Activated gamma-delta T cell treated with Interleukin-2 at 50 U/mL for 16 hours (primary cell): ENCODE measurements at regions not wholly inside any gene's neighbourhood (a gene's known extent, or its start where the extent isn't known, plus 50 kb on each side); places are given as distances from the start of the nearest gene placed in this dataset.

Source experiments
- DNase-seq: peaks from one replicate; pipeline ENCODE4 v3.0.0-alpha.2; 2020

DNA sequence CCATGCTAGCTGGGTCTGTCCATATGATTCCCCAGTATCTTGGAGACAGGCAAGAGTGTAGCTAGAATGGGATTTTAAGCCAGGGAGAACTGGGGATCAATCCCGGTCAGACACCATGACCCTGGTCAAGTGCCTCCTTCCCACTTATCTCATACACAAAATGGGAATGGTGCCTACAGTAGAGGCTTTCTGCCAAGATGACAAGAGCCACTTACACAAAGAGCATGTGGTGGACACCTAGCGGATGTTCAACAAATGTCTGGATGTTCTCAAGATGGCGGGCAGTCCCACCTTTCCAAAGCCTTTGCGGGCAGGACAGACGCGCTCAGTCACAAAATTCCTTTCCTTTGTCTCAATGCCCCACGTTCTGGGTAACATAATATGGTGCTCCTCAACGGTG, 57.3 kb downstream of the MAF start:
- no peak for DNase-seq

DNA sequence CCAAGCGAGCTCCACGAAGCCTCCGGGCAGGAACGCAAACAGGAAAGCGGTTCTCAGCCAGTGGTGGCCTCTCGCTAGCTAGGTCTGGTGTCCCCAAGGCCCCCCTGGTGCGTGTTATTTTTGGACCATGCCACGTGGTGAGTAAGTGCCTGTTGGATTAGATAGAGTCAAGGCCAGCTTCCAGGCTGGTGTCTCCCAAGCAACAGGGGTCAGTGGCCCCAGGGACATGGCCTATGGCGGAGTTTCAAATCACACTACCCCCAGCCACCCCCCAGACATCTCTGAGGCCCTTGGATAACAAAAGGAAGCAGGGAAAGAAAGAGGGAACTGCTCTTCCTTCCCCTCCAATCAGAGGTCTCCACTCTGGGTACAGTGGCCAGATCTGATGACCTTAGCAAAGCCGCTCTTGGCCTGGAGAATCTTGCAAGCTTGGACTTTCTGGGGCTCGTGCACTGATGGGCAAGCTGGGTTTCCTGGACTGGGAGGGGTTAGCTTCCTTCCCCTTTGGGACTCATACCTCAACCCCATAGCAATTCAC, 58.2 kb downstream of the MAF start:
- DNase-seq = no peak

- no peak for DNase-seq
Observed at GRCh38 chr16:79540825-79541595, 59.5 kb downstream of the MAF start.

- no peak for DNase-seq
Observed at GRCh38 chr16:79537584-79537983, 63.0 kb downstream of the MAF start.

- DNase-seq = no peak
Observed at GRCh38 chr16:79536958-79537357, 63.6 kb downstream of the MAF start.

GRCh38 chr16:79535130-79535529, 65.4 kb downstream of the MAF start:
- DNase-seq = no peak

- no peak for DNase-seq
Observed at GRCh38 chr16:79534143-79534542, 66.4 kb downstream of the MAF start.

DNA sequence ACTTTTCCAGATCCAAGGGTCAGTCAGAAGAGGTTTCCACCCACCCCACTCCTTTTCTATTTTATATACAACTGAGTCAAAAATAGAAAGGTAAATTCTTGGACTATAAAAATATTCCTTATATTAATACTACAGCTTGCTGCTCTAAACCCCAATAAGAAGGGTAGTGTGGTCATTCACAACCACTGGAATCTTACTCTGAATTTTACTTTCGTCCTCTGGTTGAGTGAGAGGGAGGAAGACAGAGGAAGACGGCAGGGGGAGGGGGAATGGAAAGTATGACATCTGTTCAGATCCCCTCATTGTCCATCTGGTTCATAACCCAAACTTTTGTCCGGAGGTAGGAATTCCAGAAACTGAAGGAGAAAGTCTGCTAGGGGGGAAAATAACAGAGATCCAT, 67.2 kb downstream of the MAF start:
- no peak for DNase-seq

- DNase-seq = no peak
Observed at GRCh38 chr16:79532785-79533184, 67.8 kb downstream of the MAF start.

DNA sequence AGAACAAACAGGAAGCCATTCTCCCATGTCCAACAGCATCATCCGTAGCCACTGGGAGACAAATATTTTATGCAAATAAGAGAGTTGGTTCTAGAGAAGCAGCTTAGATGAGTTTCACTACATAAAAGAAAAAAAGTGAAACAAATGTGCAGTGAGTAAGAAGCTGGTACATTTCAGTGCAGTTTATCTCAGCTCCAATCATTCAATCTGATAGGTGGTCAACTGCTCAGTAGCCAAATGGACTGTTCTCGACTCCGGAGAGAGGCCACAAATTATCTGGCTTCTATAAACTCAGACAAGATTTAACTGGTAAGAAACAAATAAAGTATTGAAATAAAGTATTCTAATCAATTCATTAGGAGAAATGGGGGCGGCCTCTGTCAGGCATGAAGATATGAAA, 68.3 kb downstream of the MAF start:
- DNase-seq = no peak

DNA sequence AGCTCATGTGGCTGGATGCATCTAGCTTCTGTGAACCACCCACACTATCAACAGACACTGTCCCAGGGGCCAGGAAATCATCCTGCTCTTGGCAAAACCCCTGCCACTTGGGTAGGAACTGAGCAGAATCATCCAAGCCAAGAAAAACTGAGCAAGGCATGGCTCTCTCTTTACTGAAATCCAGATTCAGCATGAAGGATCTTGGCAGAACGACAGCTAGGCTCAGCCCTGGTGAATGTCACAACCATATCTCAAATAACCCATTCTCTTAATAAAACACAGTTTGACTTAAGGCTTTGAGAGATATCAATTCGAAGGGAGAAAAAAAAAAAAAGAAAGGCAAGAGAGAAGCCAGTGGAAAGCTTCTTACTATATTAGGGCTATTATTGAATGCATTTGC, 72.2 kb downstream of the MAF start:
- no peak for DNase-seq

DNA sequence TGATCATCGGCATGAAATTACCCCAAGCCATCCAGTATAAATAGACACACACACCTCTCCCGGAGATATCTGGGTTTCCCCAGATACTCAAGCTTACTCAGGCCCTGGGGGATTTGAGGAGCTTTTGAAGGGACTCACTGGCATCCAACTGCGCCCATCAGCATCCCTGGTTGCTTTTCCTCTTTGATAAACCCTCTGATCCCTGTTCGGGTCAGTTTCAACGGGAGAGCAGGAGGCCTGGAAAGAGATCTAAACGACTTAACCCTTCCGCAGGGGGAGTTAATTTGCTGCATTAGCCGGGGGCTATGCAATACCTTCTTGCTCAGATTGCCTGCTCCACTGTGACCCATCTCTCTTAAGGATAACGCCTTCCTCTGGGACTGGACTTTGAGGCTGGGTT, 76.6 kb downstream of the MAF start:
- DNase-seq = no peak

GRCh38 chr16:79519448-79519847, 81.1 kb downstream of the MAF start:
- DNase-seq = no peak

GRCh38 chr16:79517156-79517555, 83.4 kb downstream of the MAF start:
- DNase-seq = no peak

DNA sequence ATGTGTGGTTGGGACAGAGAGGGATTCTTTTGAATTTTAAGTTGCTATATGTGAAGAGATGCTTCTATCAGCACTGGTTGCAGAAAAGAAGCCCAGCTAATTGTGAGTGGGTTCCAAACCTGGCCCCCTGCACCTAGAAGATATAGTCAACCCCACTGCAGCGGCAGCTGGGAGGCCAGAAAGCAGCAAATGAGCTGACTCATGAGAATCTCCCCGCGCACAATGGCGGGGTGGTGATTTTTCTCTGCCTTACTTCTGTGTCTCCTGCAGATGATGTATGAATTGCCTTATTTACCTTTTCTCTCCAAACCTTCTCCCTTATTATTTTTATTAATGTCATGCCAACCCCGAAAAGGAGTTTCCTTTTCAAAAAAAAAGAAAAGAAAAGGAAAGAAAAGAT, 89.7 kb downstream of the MAF start:
- no peak for DNase-seq

GRCh38 chr16:79509906-79510305, 90.6 kb downstream of the MAF start:
- no peak for DNase-seq

GRCh38 chr16:79509211-79509631, 91.3 kb downstream of the MAF start:
- no peak for DNase-seq

DNA sequence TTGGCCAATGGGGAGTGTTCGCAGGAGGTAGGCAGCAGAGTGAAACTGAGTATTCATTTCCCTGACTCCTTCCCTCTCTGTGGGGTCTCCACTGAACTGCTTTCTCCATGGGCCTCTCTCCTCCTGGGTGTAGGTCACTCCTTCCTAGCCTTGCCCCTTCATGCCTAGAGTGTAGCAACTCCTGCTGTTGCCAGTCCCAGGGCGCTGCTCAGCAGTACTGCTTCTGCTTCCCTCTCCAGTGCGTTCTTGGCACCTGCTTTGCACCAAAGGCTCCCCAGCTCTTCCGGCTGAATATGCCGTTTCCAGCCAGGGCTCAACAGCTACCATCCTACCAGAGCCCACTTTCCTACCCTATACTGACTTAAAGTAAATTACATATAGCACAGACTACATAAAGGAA, 92.2 kb downstream of the MAF start:
- DNase-seq = no peak

- DNase-seq = no peak
Observed at GRCh38 chr16:79505344-79505743, 95.2 kb downstream of the MAF start.

DNA sequence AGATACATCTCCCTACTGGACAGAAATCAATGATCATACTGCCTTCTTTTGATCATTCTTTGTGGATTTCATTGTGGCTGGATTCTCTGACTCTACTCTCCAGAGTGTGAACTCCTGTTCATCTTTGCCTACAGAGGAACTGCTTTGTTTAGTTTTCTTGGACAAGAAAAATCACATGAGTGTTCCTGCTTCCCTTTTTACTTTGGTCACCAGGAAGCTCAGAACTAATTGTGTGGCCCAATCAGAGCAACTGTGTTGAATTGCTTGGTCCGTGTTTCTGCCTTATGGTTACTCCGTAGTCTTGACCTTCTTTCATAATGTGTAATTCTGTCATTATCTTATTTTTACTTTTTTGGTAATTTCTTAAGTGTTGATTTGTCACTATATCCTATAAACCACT, 97.0 kb downstream of the MAF start:
- DNase-seq = no peak

DNA sequence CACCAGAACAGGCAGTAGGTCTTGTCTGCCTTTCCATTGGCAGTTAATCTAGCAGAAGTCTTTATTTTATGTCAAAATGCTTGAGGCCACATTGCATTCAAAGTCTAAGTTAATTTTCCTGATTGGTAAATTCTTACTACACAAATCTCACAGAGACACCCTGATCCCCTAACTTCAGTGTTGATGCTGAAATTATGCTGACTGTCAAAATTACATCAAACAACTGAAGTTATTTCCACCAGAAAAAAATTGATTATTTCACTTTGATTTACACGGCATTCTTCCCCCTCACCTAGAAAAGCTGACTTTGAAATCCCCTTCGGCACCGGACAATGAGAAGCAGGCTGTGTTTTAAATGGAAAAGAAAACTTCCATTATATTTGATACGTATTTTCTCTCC, 99.1 kb downstream of the MAF start:
- no peak for DNase-seq

GRCh38 chr16:79500866-79501265, 99.7 kb downstream of the MAF start:
- no peak for DNase-seq

- DNase-seq = no peak
Observed at GRCh38 chr16:79500286-79500685, 100.3 kb downstream of the MAF start.

DNA sequence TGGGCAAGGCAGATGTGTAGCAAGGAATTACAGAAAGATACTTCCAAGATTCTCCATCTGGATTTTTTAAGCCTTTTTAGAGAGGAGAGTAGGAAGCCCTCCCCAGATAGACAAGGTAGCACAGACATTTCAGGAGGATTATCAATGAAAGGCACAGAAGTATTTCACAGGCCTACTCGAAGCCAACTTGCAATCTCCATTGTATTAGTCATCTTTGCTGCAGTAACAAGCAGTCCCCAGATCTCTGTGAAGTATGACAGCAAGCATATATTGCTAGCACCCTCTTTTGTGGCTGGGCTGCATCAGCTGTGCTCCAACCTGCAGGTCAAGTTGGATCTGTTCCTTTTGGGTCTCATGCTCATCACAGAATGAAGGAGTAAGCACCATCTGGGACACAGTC, 101.6 kb downstream of the MAF start:
- no peak for DNase-seq
